ENCODE measurements at regions not wholly inside any gene's neighbourhood (a gene's known extent, or its start where the extent isn't known, plus 50 kb on each side); places are given as distances from the start of the nearest gene placed in this dataset.

DNA sequence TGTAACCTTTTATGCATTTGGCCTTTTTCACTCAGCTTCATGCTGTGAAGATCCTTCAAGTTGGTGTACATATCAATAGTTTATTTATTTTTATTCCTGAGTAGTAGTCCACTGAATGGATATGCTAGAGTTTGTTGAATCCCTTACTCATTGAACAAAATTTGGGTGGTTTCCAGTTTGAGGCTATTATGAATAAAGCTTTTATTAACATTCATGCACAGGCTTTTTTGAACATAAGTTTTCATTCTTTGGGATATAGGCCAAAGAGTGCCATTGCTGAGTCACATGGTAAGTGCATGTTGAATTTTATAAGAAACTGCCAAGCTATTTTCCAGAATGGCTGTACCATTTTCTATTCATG is 59.5 kb upstream of the CAPRIN2 start (continued):
- TF ChIP-seq, protein P1, sequence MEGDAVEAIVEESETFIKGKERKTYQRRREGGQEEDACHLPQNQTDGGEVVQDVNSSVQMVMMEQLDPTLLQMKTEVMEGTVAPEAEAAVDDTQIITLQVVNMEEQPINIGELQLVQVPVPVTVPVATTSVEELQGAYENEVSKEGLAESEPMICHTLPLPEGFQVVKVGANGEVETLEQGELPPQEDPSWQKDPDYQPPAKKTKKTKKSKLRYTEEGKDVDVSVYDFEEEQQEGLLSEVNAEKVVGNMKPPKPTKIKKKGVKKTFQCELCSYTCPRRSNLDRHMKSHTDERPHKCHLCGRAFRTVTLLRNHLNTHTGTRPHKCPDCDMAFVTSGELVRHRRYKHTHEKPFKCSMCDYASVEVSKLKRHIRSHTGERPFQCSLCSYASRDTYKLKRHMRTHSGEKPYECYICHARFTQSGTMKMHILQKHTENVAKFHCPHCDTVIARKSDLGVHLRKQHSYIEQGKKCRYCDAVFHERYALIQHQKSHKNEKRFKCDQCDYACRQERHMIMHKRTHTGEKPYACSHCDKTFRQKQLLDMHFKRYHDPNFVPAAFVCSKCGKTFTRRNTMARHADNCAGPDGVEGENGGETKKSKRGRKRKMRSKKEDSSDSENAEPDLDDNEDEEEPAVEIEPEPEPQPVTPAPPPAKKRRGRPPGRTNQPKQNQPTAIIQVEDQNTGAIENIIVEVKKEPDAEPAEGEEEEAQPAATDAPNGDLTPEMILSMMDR (conservative IDR thresholded peaks at IDR 0.05; ENCODE audit: low read depth in 2 of 2): no peak
- TF ChIP-seq ZNF114 (CRISPR knock-in tag; IDR thresholded peaks at IDR 0.05) (no peak), STAT1 (IDR thresholded peaks at IDR 0.05; ENCODE audit: unreplicated experiment) (no peak), CREB1 (CRISPR knock-in tag; IDR thresholded peaks at IDR 0.05; ENCODE audit: low read depth) (no peak), JUNB (IDR thresholded peaks at IDR 0.05; ENCODE audit: unreplicated experiment) (no peak)
- TF ChIP-seq, protein P2, sequence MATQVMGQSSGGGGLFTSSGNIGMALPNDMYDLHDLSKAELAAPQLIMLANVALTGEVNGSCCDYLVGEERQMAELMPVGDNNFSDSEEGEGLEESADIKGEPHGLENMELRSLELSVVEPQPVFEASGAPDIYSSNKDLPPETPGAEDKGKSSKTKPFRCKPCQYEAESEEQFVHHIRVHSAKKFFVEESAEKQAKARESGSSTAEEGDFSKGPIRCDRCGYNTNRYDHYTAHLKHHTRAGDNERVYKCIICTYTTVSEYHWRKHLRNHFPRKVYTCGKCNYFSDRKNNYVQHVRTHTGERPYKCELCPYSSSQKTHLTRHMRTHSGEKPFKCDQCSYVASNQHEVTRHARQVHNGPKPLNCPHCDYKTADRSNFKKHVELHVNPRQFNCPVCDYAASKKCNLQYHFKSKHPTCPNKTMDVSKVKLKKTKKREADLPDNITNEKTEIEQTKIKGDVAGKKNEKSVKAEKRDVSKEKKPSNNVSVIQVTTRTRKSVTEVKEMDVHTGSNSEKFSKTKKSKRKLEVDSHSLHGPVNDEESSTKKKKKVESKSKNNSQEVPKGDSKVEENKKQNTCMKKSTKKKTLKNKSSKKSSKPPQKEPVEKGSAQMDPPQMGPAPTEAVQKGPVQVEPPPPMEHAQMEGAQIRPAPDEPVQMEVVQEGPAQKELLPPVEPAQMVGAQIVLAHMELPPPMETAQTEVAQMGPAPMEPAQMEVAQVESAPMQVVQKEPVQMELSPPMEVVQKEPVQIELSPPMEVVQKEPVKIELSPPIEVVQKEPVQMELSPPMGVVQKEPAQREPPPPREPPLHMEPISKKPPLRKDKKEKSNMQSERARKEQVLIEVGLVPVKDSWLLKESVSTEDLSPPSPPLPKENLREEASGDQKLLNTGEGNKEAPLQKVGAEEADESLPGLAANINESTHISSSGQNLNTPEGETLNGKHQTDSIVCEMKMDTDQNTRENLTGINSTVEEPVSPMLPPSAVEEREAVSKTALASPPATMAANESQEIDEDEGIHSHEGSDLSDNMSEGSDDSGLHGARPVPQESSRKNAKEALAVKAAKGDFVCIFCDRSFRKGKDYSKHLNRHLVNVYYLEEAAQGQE (IDR thresholded peaks at IDR 0.05; ENCODE audit: unreplicated experiment): no peak

DNA sequence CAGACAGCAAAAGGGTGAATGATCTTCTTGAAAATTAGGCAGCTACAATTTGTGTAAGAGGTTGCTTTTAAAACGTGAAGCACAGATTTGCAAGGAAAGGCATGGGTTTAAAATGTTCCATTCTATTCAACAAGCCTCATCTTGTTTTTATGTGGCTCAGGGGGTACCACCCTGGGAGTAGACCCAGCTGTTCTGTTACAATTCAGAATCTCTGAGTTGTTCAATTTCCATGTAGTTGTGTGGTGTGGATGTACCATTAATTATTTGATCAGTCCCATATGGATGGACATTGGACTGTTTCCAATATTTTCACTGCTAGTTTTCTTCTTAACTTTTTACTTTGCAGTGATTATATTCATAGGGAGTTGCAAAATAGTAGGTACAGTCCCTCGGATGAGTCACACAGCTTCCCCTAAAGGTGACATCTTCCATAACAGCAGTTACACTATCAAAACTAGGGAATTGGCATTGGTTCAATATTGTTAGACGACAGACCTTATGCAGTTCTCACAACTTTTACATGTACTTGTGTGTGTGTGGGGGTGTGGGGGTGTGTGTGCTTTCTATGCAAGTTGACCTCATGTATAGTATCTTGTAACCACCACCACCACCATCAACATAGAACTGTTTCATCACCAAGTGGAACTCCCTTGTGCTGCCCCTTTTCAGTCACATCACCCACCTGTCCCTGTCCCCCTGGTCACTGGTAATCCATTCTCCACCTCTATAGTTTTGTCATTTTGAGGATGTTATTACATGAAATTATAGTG is 59.0 kb upstream of the CAPRIN2 start:
- Mint-ChIP-seq H3K27ac (no peak overlapping the region), H3K27me3 (ENCODE audit: insufficient read depth, low read depth, poor library complexity) (peaks cover 5% of the 10 kb centered on the region), H3K36me3 (ENCODE audit: low read depth) (no peaks in the 10 kb centered on the region), H3K9me3 (no peaks in the 10 kb centered on the region), H3K4me3 (no peak overlapping the region), H3K4me1 (peaks cover 10% of the 10 kb centered on the region; the same call in 2 of the 3 replicates)
- no peak overlapping the region for H3K4me3 ChIP-seq
- no peak overlapping the region for H2AFZ ChIP-seq
- no peaks in the 10 kb centered on the region for H3K36me3 ChIP-seq (ENCODE audit: insufficient read depth)
- peaks cover 11% of the 10 kb centered on the region; the same call in 1 of the 2 replicates for H3K4me1 ChIP-seq (ENCODE audit: insufficient read depth)
- no peaks in the 10 kb centered on the region for H3K27me3 ChIP-seq (ENCODE audit: insufficient read depth)
- no peak overlapping the region for H3K27ac ChIP-seq (ENCODE audit: low read depth)
- H3K4me2 ChIP-seq: no peak overlapping the region
- H4K20me1 ChIP-seq (replicated peaks; ENCODE audit: insufficient read depth): no peaks in the 10 kb centered on the region
- ATAC-seq (no peak), DNase-seq (ENCODE audit: low spot score) (no peak)
- no peaks in the 10 kb centered on the region for H3K79me2 ChIP-seq (replicated peaks; ENCODE audit: insufficient read depth)
- no peaks in the 10 kb centered on the region for H3K9me2 ChIP-seq (ENCODE audit: insufficient read depth)
- no peaks in the 10 kb centered on the region for H3F3A ChIP-seq (replicated peaks; ENCODE audit: low read depth)
- TF ChIP-seq CREB1 (CRISPR knock-in tag; IDR thresholded peaks at IDR 0.05; ENCODE audit: low read depth) (no peak), NANOG (IDR thresholded peaks at IDR 0.05; ENCODE audit: borderline replicate concordance) (no peak), EZH2 (IDR thresholded peaks at IDR 0.05; ENCODE audit: low read depth, unreplicated experiment) (no peak)
- TF ChIP-seq, protein P3, sequence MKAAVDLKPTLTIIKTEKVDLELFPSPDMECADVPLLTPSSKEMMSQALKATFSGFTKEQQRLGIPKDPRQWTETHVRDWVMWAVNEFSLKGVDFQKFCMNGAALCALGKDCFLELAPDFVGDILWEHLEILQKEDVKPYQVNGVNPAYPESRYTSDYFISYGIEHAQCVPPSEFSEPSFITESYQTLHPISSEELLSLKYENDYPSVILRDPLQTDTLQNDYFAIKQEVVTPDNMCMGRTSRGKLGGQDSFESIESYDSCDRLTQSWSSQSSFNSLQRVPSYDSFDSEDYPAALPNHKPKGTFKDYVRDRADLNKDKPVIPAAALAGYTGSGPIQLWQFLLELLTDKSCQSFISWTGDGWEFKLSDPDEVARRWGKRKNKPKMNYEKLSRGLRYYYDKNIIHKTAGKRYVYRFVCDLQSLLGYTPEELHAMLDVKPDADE (IDR thresholded peaks at IDR 0.05): no peak
- TF ChIP-seq, protein P1 (conservative IDR thresholded peaks at IDR 0.05; ENCODE audit: low read depth in 2 of 2): no peak
